ENCODE measurements at regions not wholly inside any gene's neighbourhood (a gene's known extent, or its start where the extent isn't known, plus 50 kb on each side); places are given as distances from the start of the nearest gene placed in this dataset.

DNA sequence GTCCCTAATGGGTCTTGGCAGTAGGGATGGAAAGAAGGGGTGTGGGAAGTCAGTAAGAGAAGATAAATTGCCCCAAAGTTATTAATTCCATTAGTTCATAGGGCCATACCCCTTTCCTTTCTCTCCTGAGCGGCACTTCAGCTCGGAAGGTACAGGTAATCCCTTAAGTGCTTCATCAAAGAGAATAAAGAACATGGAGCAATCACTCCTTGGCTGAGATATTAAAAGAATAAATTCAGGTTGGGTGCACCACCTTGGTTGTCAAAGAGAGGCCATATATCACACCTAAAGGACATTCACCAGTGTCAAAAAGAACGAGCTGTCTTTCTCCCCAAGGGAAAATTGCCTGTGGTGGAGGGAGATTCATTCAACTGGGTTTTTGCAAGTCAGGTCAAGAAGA, 87.5 kb downstream of the EDN3 start:
- Histone ChIP-seq H3K27me3 (ENCODE audit: control insufficient read depth in 2 of 2, insufficient read depth in 2 of 2, low read length in 2 of 2) (no peaks in the 10 kb centered on the region), H2AFZ (ENCODE audit: low read depth, low read length) (no peak overlapping the region), H4K20me1 (replicated peaks; ENCODE audit: control insufficient read depth, extremely low read depth, insufficient read depth, low read length) (no peaks in the 10 kb centered on the region), H3K36me3 (ENCODE audit: control insufficient read depth in 2 of 2, extremely low read depth in 1 of 2, insufficient read depth in 2 of 2, low read length in 2 of 2) (no peaks in the 10 kb centered on the region), H3K4me1 (ENCODE audit: control insufficient read depth, extremely low read depth, insufficient read depth, low read length) (no peaks in the 10 kb centered on the region), H3K9me1 (replicated peaks; ENCODE audit: control insufficient read depth, extremely low read depth, insufficient read depth, low read length) (no peaks in the 10 kb centered on the region), H3K9me3 (replicated peaks; ENCODE audit: control insufficient read depth, insufficient read depth, low read length) (no peaks in the 10 kb centered on the region), H3K9ac (replicated peaks; ENCODE audit: extremely low read depth, insufficient read depth, low read length) (no peak overlapping the region), H3K79me2 (ENCODE audit: control insufficient read depth, insufficient read depth, low read length) (no peaks in the 10 kb centered on the region), H3K4me2 (ENCODE audit: insufficient read depth, low read length) (no peak overlapping the region), H3K27ac (ENCODE audit: insufficient read depth, low read depth, low read length) (no peak overlapping the region), H3K4me3 (replicated peaks in 1 of 3; ENCODE audit: insufficient read depth in 1 of 3, low read depth in 1 of 3, low read length in 3 of 3) (no peak overlapping the region)
- FAIRE-seq = no peak
- TF ChIP-seq POLR2A (IDR thresholded peaks at IDR 0.05; ENCODE audit: low read depth, low read length) (no peak), POLR2AphosphoS5 (IDR thresholded peaks at IDR 0.05; ENCODE audit: insufficient read depth, low read depth, low read length) (no peak), JUN (IDR thresholded peaks at IDR 0.05; ENCODE audit: borderline replicate concordance, insufficient read depth, insufficient read length, low read depth) (no peak), MYC (IDR thresholded peaks at IDR 0.05; ENCODE audit: low read depth, low read length) (no peak)
- TF ChIP-seq, protein P1, sequence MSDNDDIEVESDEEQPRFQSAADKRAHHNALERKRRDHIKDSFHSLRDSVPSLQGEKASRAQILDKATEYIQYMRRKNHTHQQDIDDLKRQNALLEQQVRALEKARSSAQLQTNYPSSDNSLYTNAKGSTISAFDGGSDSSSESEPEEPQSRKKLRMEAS (IDR thresholded peaks at IDR 0.05; ENCODE audit: insufficient read depth, insufficient read length) = no peak
- DNase-seq (ENCODE audit: low read depth, low spot score) = no peak
- dilution Hi-C loops (cut with MboI; ENCODE audit: extremely low pct_ligation_motif_present, low sequenced_read_pairs) (no loop called here), intact Hi-C loops (cut with micrococcal nuclease) (no loop called here)
- BruUV-seq (replicated peaks) = no TSS peak
- POLR2A ChIA-PET = no interaction called here
- CTCF ChIA-PET = no interaction called here

DNA sequence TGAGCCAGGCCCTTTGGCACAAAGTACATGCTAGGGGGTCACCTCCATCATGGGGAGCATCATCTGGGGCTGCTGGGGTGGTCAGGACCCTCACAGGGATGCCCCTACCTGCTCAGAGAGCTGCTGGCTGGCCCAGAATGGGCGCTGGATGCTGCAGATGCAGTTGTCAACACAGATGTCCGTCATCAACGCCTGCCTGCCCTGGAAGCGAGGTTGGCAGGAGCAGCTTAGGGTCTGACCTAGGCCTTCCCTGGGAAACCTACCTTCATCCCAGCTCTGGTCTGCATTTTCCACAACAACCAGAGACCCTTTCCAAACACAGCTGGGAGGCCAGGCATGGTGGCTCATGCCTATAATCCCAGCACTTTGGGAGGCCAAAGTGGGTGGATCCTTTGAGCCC, 88.0 kb downstream of the EDN3 start:
- no peaks in the 10 kb centered on the region for H3K36me3 ChIP-seq (ENCODE audit: control insufficient read depth in 2 of 2, extremely low read depth in 1 of 2, insufficient read depth in 2 of 2, low read length in 2 of 2)
- DNase-seq (ENCODE audit: low read depth, low spot score) = no peak
- H3K9me1 ChIP-seq (replicated peaks; ENCODE audit: control insufficient read depth, extremely low read depth, insufficient read depth, low read length) = no peaks in the 10 kb centered on the region
- POLR2A ChIA-PET = no interaction called here
- no peak overlapping the region for H3K27ac ChIP-seq (ENCODE audit: insufficient read depth, low read depth, low read length)
- no peaks in the 10 kb centered on the region for H3K4me1 ChIP-seq (ENCODE audit: control insufficient read depth, extremely low read depth, insufficient read depth, low read length)
- intact Hi-C loops (cut with micrococcal nuclease) = no loop called here
- no peak for FAIRE-seq
- no TSS peak for BruUV-seq (replicated peaks)
- H4K20me1 ChIP-seq (replicated peaks; ENCODE audit: control insufficient read depth, extremely low read depth, insufficient read depth, low read length) = no peaks in the 10 kb centered on the region
- TF ChIP-seq POLR2A (IDR thresholded peaks at IDR 0.05; ENCODE audit: low read depth, low read length) (no peak), JUN (IDR thresholded peaks at IDR 0.05; ENCODE audit: borderline replicate concordance, insufficient read depth, insufficient read length, low read depth) (no peak), GATA2 (IDR thresholded peaks at IDR 0.05; ENCODE audit: insufficient read depth, insufficient read length, low read depth, low read length) (no peak), POLR2AphosphoS5 (IDR thresholded peaks at IDR 0.05; ENCODE audit: insufficient read depth, low read depth, low read length) (no peak), FOS (IDR thresholded peaks at IDR 0.05; ENCODE audit: borderline replicate concordance, insufficient read depth, low read length) (no peak), EZH2 (IDR thresholded peaks at IDR 0.05; ENCODE audit: borderline replicate concordance, low read depth, low read length, severe bottlenecking) (no peak), MYC (IDR thresholded peaks at IDR 0.05; ENCODE audit: low read depth, low read length) (no peak)
- TF ChIP-seq, protein P1 (IDR thresholded peaks at IDR 0.05; ENCODE audit: insufficient read depth, insufficient read length) = no peak
- TF ChIP-seq, protein P2, sequence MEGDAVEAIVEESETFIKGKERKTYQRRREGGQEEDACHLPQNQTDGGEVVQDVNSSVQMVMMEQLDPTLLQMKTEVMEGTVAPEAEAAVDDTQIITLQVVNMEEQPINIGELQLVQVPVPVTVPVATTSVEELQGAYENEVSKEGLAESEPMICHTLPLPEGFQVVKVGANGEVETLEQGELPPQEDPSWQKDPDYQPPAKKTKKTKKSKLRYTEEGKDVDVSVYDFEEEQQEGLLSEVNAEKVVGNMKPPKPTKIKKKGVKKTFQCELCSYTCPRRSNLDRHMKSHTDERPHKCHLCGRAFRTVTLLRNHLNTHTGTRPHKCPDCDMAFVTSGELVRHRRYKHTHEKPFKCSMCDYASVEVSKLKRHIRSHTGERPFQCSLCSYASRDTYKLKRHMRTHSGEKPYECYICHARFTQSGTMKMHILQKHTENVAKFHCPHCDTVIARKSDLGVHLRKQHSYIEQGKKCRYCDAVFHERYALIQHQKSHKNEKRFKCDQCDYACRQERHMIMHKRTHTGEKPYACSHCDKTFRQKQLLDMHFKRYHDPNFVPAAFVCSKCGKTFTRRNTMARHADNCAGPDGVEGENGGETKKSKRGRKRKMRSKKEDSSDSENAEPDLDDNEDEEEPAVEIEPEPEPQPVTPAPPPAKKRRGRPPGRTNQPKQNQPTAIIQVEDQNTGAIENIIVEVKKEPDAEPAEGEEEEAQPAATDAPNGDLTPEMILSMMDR (IDR thresholded peaks at IDR 0.05; ENCODE audit: extremely low read depth in 1 of 2, insufficient read depth in 1 of 2, low read depth in 1 of 2, low read length in 2 of 2) = no peak
- no peak overlapping the region for H2AFZ ChIP-seq (ENCODE audit: low read depth, low read length)
- no peak overlapping the region for H3K9ac ChIP-seq (replicated peaks; ENCODE audit: extremely low read depth, insufficient read depth, low read length)
- no peak overlapping the region for H3K4me2 ChIP-seq (ENCODE audit: insufficient read depth, low read length)
- CTCF ChIA-PET = no interaction called here
- dilution Hi-C loops (cut with MboI; ENCODE audit: extremely low pct_ligation_motif_present, low sequenced_read_pairs) = no loop called here
- no peaks in the 10 kb centered on the region for H3K27me3 ChIP-seq (ENCODE audit: control insufficient read depth in 2 of 2, insufficient read depth in 2 of 2, low read length in 2 of 2)
- H3K9me3 ChIP-seq (replicated peaks; ENCODE audit: control insufficient read depth, insufficient read depth, low read length) = no peaks in the 10 kb centered on the region
- no peak overlapping the region for H3K4me3 ChIP-seq (replicated peaks in 1 of 3; ENCODE audit: insufficient read depth in 1 of 3, low read depth in 1 of 3, low read length in 3 of 3)
- H3K79me2 ChIP-seq (ENCODE audit: control insufficient read depth, insufficient read depth, low read length) = no peaks in the 10 kb centered on the region

Measured in endothelial cell of umbilical vein (primary cell).